Breast epithelium (tissue), 4 donors: ENCODE measurements at regions not wholly inside any gene's neighbourhood (a gene's known extent, or its start where the extent isn't known, plus 50 kb on each side); places are given as distances from the start of the nearest gene placed in this dataset.

Source experiments
- DNase-seq, 2 donors: peaks; one replicate each; pipeline ENCODE4 v3.0.0-alpha.2; 2019; ENCODE audit warnings: low spot score in 2 of 2
- H3K27ac ChIP-seq, 2 donors: fragments of 200-600 bp; sonication (generic) in 1 of 2; one replicate each; pipeline ENCODE4 v1.5.1; 2016 to 2019; ENCODE audit warnings: mild to moderate bottlenecking in 1 of 2
- H3K27me3 ChIP-seq, 2 donors: fragments of 200-600 bp; sonication (generic) in 1 of 2; one replicate each; pipeline versions ENCODE4 v1.5.1 to v1.6.0; 2017 to 2019; ENCODE audit warnings: control low read depth in 1 of 2, mild to moderate bottlenecking in 1 of 2
- H3K36me3 ChIP-seq: fragments of 200-600 bp; one replicate; pipeline ENCODE4 v1.5.1; 2019
- H3K4me1 ChIP-seq, 2 donors: fragments of 200-600 bp; sonication (generic); one replicate each; pipeline ENCODE4 v1.5.1; 2016 to 2019; ENCODE audit warnings: control low read depth in 1 of 2
- H3K4me3 ChIP-seq, 3 donors: fragments of 200-600 bp; sonication (generic); 1 replicate in 2 of 3; 2 replicates in 1 of 3; pipeline ENCODE4 v1.5.1; 2016 to 2019; ENCODE audit warnings: mild to moderate bottlenecking in 3 of 3, moderate library complexity in 2 of 3
- H3K9me3 ChIP-seq, 2 donors: fragments of 200-600 bp; sonication (generic) in 1 of 2; one replicate each; pipeline ENCODE4 v1.5.1; 2016 to 2019; ENCODE audit warnings: control low read depth in 1 of 2
- POLR2A ChIP-seq: fragments of 450-650 bp; IDR thresholded peaks from one replicate; pipeline ENCODE4 v1.6.1; 2016; ENCODE audit warnings: antibody characterized with exemption, mild to moderate bottlenecking, moderate library complexity
- POLR2AphosphoS5 ChIP-seq, 3 donors: sonication (generic); formaldehyde crosslinking; IDR thresholded peaks; one replicate each; pipeline ENCODE4 v1.6.1; 2017; ENCODE audit warnings: antibody characterized with exemption in 3 of 3
- intact Hi-C: fragments of 100-400 bp; cut with DNase I; formaldehyde crosslinking; loops from one replicate; pipeline ENCODE4 v1.15.1; 2023; ENCODE audit warnings: low total_unique reads
- TF ChIP-seq, protein P1 (sequence below), 3 donors: fragments of 450-650 bp; IDR thresholded peaks; one replicate each; pipeline ENCODE4 v1.5.1; 2016 to 2017; ENCODE audit warnings: antibody characterized with exemption in 3 of 3, mild to moderate bottlenecking in 3 of 3, moderate library complexity in 3 of 3

DNA sequence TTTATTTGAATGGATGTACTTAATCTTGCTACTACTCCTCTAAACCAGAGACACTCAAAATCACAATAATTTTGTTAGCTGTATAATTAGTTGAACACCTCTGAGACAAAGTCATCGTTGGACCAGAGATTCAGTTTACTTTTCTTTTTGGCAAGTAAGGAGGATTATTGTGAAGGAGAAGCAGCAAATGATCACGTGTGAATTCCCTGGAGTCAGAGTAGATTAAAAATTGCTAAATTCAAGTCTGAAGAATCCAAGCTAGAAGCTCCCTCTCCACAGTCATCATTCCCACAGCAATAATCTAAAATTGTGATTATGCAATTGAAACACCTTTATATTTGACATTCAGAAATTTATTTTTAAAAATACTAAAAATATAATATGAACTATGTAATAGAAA is 484.4 kb downstream of the CMPK2 start:
- peaks cover 0 to 9% of the 10 kb centered on the region in 2 donors for H3K9me3 ChIP-seq
- intact Hi-C loops, result no loop called here
- no peak for DNase-seq

DNA sequence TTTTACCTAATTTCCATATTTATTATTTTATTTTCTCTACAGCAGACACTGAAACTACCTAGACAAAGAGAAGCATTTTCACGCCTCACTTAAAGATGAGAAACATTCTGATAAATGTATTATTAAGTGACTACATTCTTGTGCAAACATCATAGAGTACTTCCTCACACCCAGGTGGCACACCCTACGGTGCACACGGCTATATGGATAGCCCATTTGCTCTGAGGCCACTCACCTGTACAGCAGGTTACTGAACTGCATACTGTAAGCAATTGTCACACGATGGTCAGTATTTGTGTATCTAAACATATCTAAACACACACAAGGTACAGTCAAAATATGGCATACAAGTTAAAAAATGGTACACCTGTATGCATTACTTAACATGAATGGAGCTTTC is 481.4 kb downstream of the CMPK2 start:
- Histone ChIP-seq H3K4me3 (no peak overlapping the region), H3K9me3 (peaks cover 0 to 2% of the 10 kb centered on the region in 2 donors), H3K4me1 (no peaks in the 10 kb centered on the region), H3K27ac (no peak overlapping the region), H3K27me3 (no peaks in the 10 kb centered on the region), H3K36me3 (no peaks in the 10 kb centered on the region)
- no peak for DNase-seq
- TF ChIP-seq, protein P1, sequence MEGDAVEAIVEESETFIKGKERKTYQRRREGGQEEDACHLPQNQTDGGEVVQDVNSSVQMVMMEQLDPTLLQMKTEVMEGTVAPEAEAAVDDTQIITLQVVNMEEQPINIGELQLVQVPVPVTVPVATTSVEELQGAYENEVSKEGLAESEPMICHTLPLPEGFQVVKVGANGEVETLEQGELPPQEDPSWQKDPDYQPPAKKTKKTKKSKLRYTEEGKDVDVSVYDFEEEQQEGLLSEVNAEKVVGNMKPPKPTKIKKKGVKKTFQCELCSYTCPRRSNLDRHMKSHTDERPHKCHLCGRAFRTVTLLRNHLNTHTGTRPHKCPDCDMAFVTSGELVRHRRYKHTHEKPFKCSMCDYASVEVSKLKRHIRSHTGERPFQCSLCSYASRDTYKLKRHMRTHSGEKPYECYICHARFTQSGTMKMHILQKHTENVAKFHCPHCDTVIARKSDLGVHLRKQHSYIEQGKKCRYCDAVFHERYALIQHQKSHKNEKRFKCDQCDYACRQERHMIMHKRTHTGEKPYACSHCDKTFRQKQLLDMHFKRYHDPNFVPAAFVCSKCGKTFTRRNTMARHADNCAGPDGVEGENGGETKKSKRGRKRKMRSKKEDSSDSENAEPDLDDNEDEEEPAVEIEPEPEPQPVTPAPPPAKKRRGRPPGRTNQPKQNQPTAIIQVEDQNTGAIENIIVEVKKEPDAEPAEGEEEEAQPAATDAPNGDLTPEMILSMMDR (IDR thresholded peaks at IDR 0.05), result no peak
- TF ChIP-seq POLR2A (no peak), POLR2AphosphoS5 (IDR thresholded peaks at IDR 0.05) (no peak)
- intact Hi-C loops, result no loop called here

More for the DNA sequence above, 484.4 kb downstream of the CMPK2 start:
- no peaks in the 10 kb centered on the region for H3K4me1 ChIP-seq
- TF ChIP-seq, protein P1 (IDR thresholded peaks at IDR 0.05), result no peak
- TF ChIP-seq POLR2AphosphoS5 (IDR thresholded peaks at IDR 0.05), result no peak
- no peak for TF ChIP-seq POLR2A
- H3K27ac ChIP-seq, result no peak overlapping the region
- H3K27me3 ChIP-seq, result no peaks in the 10 kb centered on the region
- H3K4me3 ChIP-seq, result no peak overlapping the region
- no peaks in the 10 kb centered on the region for H3K36me3 ChIP-seq

DNA sequence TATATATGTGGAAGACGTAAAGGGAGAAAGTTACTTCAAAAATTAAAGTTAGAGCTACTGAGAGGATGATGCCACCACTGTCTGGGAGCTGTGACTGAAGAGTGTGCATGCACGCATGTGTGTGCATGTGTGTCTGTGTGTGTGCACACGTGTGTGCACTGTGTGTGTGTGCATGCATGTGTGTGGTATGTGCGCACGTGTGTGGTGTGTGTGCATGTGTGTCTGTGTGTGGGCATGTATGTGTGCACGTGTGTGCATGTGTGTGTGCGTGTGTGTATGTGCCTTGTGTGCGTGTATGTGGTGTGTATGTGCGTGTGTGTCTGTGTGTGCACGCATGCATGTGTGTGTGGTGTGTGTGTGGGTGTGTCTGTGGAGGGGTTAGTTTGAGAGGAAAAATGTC is 473.4 kb downstream of the CMPK2 start:
- DNase-seq, result no peak
- H3K4me3 ChIP-seq, result no peak overlapping the region
- H3K4me1 ChIP-seq, result no peaks in the 10 kb centered on the region
- H3K27ac ChIP-seq, result no peak overlapping the region
- H3K9me3 ChIP-seq, result peaks cover 0 to 9% of the 10 kb centered on the region in 2 donors
- TF ChIP-seq, protein P1 (IDR thresholded peaks at IDR 0.05), result no peak
- TF ChIP-seq POLR2A (no peak), POLR2AphosphoS5 (IDR thresholded peaks at IDR 0.05) (no peak)
- H3K36me3 ChIP-seq, result no peaks in the 10 kb centered on the region
- intact Hi-C loops, result no loop called here
- no peaks in the 10 kb centered on the region for H3K27me3 ChIP-seq

DNA sequence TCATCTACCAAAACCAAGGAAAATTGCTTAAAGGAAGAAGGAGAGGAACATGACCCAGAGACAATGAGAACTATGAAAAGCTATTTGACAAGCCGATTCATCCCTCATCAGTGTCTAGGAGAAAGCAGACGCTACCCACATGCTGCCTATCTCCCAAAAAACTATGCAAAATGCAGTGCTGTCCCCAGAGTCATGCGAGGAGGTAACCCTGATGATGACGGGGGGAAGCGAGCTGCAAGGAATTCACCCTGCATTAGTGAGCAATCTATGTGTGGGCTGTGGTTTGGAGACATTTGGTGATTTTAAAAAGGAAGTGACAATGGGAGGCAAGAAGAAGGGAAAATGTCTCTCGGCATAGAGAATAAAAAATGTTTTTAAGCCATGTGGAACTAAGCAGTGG is 472.7 kb downstream of the CMPK2 start:
- H3K27me3 ChIP-seq, result no peaks in the 10 kb centered on the region
- no peak for DNase-seq
- no peak overlapping the region for H3K27ac ChIP-seq
- H3K4me3 ChIP-seq, result no peak overlapping the region
- intact Hi-C loops, result no loop called here
- H3K36me3 ChIP-seq, result no peaks in the 10 kb centered on the region
- H3K9me3 ChIP-seq, result peaks cover 0 to 9% of the 10 kb centered on the region in 2 donors
- H3K4me1 ChIP-seq, result no peaks in the 10 kb centered on the region
- TF ChIP-seq POLR2AphosphoS5 (IDR thresholded peaks at IDR 0.05), result no peak
- no peak for TF ChIP-seq POLR2A
- TF ChIP-seq, protein P1 (IDR thresholded peaks at IDR 0.05), result no peak

DNA sequence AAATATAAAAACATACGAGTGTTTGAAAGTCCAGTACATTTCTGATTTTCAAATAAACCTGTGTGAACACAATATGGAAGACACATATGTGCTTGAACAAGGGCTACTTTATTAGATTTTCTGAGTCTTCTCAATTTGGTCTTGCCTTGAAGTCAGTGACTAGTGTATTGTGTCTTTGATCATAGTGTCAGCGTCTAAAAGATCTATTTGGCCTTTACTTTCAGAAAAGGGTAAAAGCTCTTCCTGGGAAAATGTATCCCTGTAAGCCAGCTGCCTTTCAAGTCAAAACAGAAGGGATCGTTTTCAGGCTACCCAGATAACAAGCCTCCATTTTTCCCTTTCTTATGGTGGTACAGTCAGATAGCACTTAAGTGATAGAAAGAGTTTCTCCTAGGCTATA is 471.9 kb downstream of the CMPK2 start:
- no peak overlapping the region for H3K4me3 ChIP-seq
- TF ChIP-seq POLR2A, result no peak
- TF ChIP-seq POLR2AphosphoS5 (IDR thresholded peaks at IDR 0.05), result no peak
- TF ChIP-seq, protein P1 (IDR thresholded peaks at IDR 0.05), result no peak
- no peaks in the 10 kb centered on the region for H3K36me3 ChIP-seq
- H3K4me1 ChIP-seq, result no peaks in the 10 kb centered on the region
- no peak overlapping the region for H3K27ac ChIP-seq
- H3K27me3 ChIP-seq, result no peaks in the 10 kb centered on the region
- peaks cover 0 to 9% of the 10 kb centered on the region in 2 donors for H3K9me3 ChIP-seq
- intact Hi-C loops, result no loop called here
- DNase-seq, result no peak
